ENCODE measurements at regions not wholly inside any gene's neighbourhood (a gene's known extent, or its start where the extent isn't known, plus 50 kb on each side); places are given as distances from the start of the nearest gene placed in this dataset.

GRCh38 chr9:131809941-131810344, 70.1 kb upstream of the RAPGEF1 start:
- DNase-seq: no peak

- no peak for DNase-seq
Measured at GRCh38 chr9:131808291-131808690, 68.4 kb upstream of the RAPGEF1 start.

DNA sequence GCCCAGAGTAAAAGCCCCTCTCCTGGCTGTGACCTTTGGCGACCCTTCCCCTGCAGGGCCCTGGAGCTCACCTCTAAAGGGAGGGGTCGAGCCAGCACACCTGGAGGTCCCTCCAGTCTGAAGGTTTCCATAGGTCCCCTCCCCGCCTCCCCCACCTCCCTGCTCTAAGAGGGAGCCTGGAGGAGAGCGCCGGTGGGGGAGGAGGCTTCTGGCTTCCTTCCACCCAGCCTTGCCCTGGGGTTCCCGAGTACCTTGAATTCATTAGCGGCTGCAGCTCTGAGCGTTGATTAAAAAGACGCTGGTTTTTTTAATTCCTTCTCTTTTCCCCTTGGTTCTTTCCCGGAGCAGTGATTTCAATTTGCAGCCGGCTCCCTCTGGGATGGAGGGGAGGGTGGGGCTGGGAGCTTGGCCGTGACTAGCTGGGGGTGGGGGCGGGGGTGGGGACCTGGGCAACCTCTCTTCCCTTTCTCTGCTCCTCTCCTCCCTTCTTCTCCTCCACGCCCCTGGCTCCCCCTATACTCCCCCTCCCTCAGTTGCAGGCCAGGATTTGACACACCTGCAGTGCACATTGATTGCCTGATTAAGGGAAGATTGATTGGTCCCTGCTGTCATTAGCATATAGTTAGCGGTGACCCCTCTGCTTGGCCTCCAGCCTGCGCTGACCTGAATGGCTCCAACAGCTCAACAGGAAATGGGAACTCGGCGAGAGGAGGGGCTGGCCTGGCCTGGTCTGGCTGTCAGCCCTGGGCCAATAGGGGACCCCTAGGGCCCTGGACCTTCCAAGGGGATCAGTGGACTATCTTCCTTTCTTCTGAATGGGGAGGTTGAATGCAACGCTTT, 67.5 kb upstream of the RAPGEF1 start:
- no peak for DNase-seq

- no peak for DNase-seq
Measured at GRCh38 chr9:131805803-131806202, 65.9 kb upstream of the RAPGEF1 start.

DNA sequence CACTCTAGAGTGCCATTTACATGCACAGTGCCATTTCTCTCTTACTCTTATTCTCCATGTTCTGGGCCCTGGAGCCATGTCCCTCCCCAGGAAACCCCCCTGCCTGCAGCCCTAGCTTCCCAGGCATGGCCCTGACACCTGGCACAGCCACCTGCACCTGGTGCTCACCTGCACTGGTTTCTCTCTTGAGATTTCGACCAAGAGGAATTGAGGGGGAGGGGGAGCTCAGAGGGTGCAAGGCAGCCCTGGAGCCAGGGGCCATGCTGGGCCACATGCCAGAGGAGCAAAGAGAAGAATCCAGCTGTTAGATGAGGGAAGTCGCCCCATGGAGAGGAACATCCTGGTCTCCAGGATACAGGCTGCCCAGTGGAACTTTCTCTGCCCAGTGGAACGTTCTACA, 65.0 kb upstream of the RAPGEF1 start:
- DNase-seq: no peak

GRCh38 chr9:131803758-131804411, 64.0 kb upstream of the RAPGEF1 start:
- no peak for DNase-seq

GRCh38 chr9:131801810-131802209, 61.9 kb upstream of the RAPGEF1 start:
- no peak for DNase-seq

- no peak for DNase-seq
Measured at GRCh38 chr9:131800843-131801242, 61.0 kb upstream of the RAPGEF1 start.

GRCh38 chr9:131800366-131800765, 60.5 kb upstream of the RAPGEF1 start:
- no peak for DNase-seq

- peak; percentile 25 for DNase-seq
Measured at GRCh38 chr9:131799177-131799823, 59.4 kb upstream of the RAPGEF1 start.

- no peak for DNase-seq
Measured at GRCh38 chr9:131798246-131798645, 58.4 kb upstream of the RAPGEF1 start.

GRCh38 chr9:131794393-131794792, 54.5 kb upstream of the RAPGEF1 start:
- no peak for DNase-seq

DNA sequence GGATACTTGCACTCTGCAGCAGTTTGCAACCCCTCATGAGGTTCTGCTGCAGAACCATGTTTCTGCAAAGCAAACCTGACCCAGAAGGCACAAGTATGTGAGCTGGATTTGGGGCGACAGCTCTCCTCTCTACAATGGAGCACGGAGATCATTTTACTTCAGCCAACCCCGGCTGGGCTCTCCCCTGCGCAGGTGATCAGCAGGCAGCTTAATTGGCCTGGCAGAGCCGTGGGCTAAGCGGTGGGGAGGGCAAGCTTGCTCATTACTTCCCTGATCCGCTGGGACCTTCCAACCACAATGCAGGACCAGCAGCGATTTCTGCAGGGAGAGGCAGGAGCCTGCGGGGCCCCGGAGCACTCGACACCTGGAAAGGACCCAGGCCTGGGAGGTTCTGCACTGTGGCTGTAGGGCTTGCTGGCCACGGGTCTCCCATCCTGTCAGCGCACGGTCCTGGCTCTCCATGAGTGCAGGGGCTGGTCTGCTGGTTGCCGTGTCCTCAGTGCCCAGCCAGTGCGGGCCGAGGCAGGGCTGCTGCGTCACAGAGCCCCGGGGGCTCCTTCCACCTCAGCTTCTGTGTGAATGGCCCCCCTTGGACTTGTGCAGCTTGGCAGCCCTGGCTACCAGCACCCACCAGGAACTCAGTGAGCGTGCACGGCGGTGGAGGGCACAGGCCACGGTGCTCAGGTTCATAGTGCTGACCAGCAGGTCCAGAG, 51.8 kb upstream of the RAPGEF1 start:
- no peak for DNase-seq

All from CD4-positive, alpha-beta T cell treated with Interleukin-4 for 4 hours (primary cell).